HCT116 (cell line): ENCODE measurements at regions not wholly inside any gene's neighbourhood (a gene's known extent, or its start where the extent isn't known, plus 50 kb on each side); places are given as distances from the start of the nearest gene placed in this dataset.

Source experiments
- ATAC-seq: fragments of 200-7000 bp; cut with Tn5 transposase; 2 replicates; pipeline ENCODE4 v1.9.1; 2020; ENCODE audit warnings: mild to moderate bottlenecking, moderate library complexity
- BruUV-seq: library from RNA; stranded (reverse); fragments of 400-500 nt; replicated peaks from 2 replicates; lab custom pipeline; 2021; lab: Mats Ljungman, UMichigan
- CTCF ChIA-PET: fragments of 300-600 bp; sonication (Branson Sonifier 250); formaldehyde crosslinking; loops from one replicate; lab custom pipeline; 2021; ENCODE audit warnings: antibody characterized with exemption; lab: Charles Lee
- POLR2A ChIA-PET: fragments of 300-600, 350-600 bp; sonication (Branson Sonifier 250); formaldehyde crosslinking; loops from one replicate; lab custom pipeline; 2021; ENCODE audit warnings: antibody characterized with exemption; lab: Charles Lee
- RAD21 ChIA-PET, 2 experiments: fragments of 300-600 bp; sonication (Branson Sonifier 250); formaldehyde crosslinking; loops; one replicate each; lab custom pipeline; 2023; ENCODE audit warnings: low total read pairs in 2 of 2; ENCODE audit not compliant: uncharacterized antibody in 2 of 2, unreplicated experiment in 2 of 2, low non-redundant PET in 1 of 2; lab: Charles Lee
- DNase-seq: peaks from one replicate; pipeline ENCODE4 v3.0.0-alpha.2; 2010; ENCODE audit warnings: low read depth, low spot score
- H2AFZ ChIP-seq: fragments of 200-600 bp; shearing (Covaris generic), sonication (generic); 2 replicates; pipeline ENCODE4 v1.6.1; 2017; ENCODE audit warnings: low read depth, mixed run types, mixed read lengths, antibody characterized with exemption, low read length; ENCODE audit not compliant: poor library complexity, severe bottlenecking
- H3K27ac ChIP-seq: 2 replicates; pipeline ENCODE4 v1.5.1; 2012; ENCODE audit warnings: low read depth, low read length
- H3K27me3 ChIP-seq: fragments of 200-600 bp; sonication (generic); 2 replicates; pipeline ENCODE4 v1.6.1; 2016; ENCODE audit warnings: mixed run types, low read length, mixed read lengths; ENCODE audit not compliant: insufficient read depth
- H3K36me3 ChIP-seq, 2 experiments: fragments of 200-500 bp in 1 of 2; fragments of 200-600 bp in 1 of 2; sonication (Bioruptor generic) in 1 of 2; sonication (generic) in 1 of 2; 2 replicates each; pipeline versions ENCODE4 v1.5.1 to v1.6.1; 2014 to 2016; ENCODE audit warnings: low read length in 2 of 2, inconsistent platforms in 1 of 2, mixed read lengths in 1 of 2, mixed run types in 1 of 2; ENCODE audit not compliant: insufficient read depth in 2 of 2, control insufficient read depth in 1 of 2
- H3K4me1 ChIP-seq, 2 experiments: fragments of 200-600 bp in 1 of 2; sonication (generic) in 1 of 2; 2 replicates each; pipeline versions ENCODE4 v1.5.1 to v1.6.1; 2012 to 2017; ENCODE audit warnings: low read length in 2 of 2, inconsistent platforms in 1 of 2, mild to moderate bottlenecking in 1 of 2, mixed read lengths in 1 of 2, mixed run types in 1 of 2, moderate library complexity in 1 of 2; ENCODE audit not compliant: insufficient read depth in 2 of 2, control insufficient read depth in 1 of 2
- H3K4me2 ChIP-seq: fragments of 200-600 bp; sonication (generic); 2 replicates; pipeline ENCODE4 v1.6.1; 2017; ENCODE audit warnings: mixed run types, low read length, mixed read lengths
- H3K4me3 ChIP-seq, 2 experiments: fragments of 200-600 bp in 1 of 2; sonication (generic) in 1 of 2; replicated peaks in 1 of 2; 2 replicates each; pipeline ENCODE4 v1.5.1; 2011 to 2016; ENCODE audit warnings: low read length in 2 of 2, control low read depth in 1 of 2, low read depth in 1 of 2, mild to moderate bottlenecking in 1 of 2, mixed read lengths in 1 of 2, mixed run types in 1 of 2
- H3K79me2 ChIP-seq: fragments of 200-600 bp; sonication (generic); 2 replicates; pipeline ENCODE4 v1.6.1; 2017; ENCODE audit warnings: mild to moderate bottlenecking, mixed run types, low read length, moderate library complexity, mixed read lengths; ENCODE audit not compliant: insufficient read depth
- H3K9ac ChIP-seq: fragments of 200-600 bp; sonication (generic); 2 replicates; pipeline ENCODE4 v1.6.1; 2016; ENCODE audit warnings: low read length, mixed read lengths
- H3K9me2 ChIP-seq: fragments of 200-600 bp; sonication (generic), shearing (Covaris generic); 2 replicates; pipeline ENCODE4 v1.6.1; 2017; ENCODE audit warnings: mixed run types, mild to moderate bottlenecking, moderate library complexity; ENCODE audit not compliant: insufficient read depth
- H3K9me3 ChIP-seq, 2 experiments: fragments of 200-500 bp in 1 of 2; fragments of 200-600 bp in 1 of 2; sonication (Bioruptor generic) in 1 of 2; sonication (generic) in 1 of 2; 2 replicates each; pipeline ENCODE4 v1.6.1; 2014 to 2017; ENCODE audit warnings: low read length in 2 of 2, mixed read lengths in 2 of 2, inconsistent platforms in 1 of 2, low read depth in 1 of 2, mild to moderate bottlenecking in 1 of 2, mixed run types in 1 of 2, moderate library complexity in 1 of 2; ENCODE audit not compliant: control insufficient read depth in 1 of 2, insufficient read depth in 1 of 2
- H4K20me1 ChIP-seq: fragments of 200-600 bp; sonication (generic), shearing (Covaris generic); 2 replicates; pipeline ENCODE4 v1.6.1; 2017; ENCODE audit warnings: mixed run types, mild to moderate bottlenecking, moderate library complexity; ENCODE audit not compliant: insufficient read depth
- CBX3 ChIP-seq: IDR thresholded peaks from 2 replicates; pipeline ENCODE4 v1.6.1; 2012; ENCODE audit warnings: low read depth
- CEBPB ChIP-seq: IDR thresholded peaks from 2 replicates; pipeline ENCODE4 v1.6.1; 2012; ENCODE audit warnings: low read depth
- CTCF ChIP-seq, 3 experiments: fragments of 200-600 bp in 1 of 3; sonication (generic) in 1 of 3; IDR thresholded peaks in 2 of 3; conservative IDR thresholded peaks in 1 of 3; 2 replicates each; pipeline ENCODE4 v1.5.1; 2012 to 2017; ENCODE audit warnings: low read depth in 2 of 3, low read length in 2 of 3, antibody characterized with exemption in 1 of 3, borderline replicate concordance in 1 of 3, control low read depth in 1 of 3, mild to moderate bottlenecking in 1 of 3, mixed read lengths in 1 of 3, mixed run types in 1 of 3, moderate library complexity in 1 of 3; ENCODE audit not compliant: insufficient read depth in 1 of 3
- ELF1 ChIP-seq: IDR thresholded peaks from 2 replicates; pipeline ENCODE4 v1.6.1; 2012; ENCODE audit warnings: low read depth, borderline replicate concordance
- EZH2phosphoT487 ChIP-seq: fragments of 200-600 bp; IDR thresholded peaks from 2 replicates; pipeline ENCODE4 v1.6.1; 2018; ENCODE audit warnings: antibody characterized with exemption, borderline replicate concordance
- JUND ChIP-seq: IDR thresholded peaks from 2 replicates; pipeline ENCODE4 v1.6.1; 2012
- POLR2AphosphoS5 ChIP-seq: IDR thresholded peaks from 2 replicates; pipeline ENCODE4 v1.6.1; 2011; ENCODE audit warnings: mild to moderate bottlenecking, low read depth, low read length, moderate library complexity
- REST ChIP-seq: IDR thresholded peaks from 2 replicates; pipeline ENCODE4 v1.6.1; 2012; ENCODE audit warnings: low read depth
- TCF7L2 ChIP-seq: IDR thresholded peaks from 2 replicates; pipeline ENCODE4 v1.7.0; 2011; ENCODE audit warnings: borderline replicate concordance, inconsistent platforms; ENCODE audit not compliant: insufficient read depth, insufficient read length; ENCODE audit errors: extremely low read depth
- ZBTB33 ChIP-seq: IDR thresholded peaks from 2 replicates; pipeline ENCODE4 v1.6.1; 2011; ENCODE audit warnings: mild to moderate bottlenecking, low read length, moderate library complexity; ENCODE audit not compliant: insufficient replicate concordance; ENCODE audit errors: extremely low read depth
- ZFX ChIP-seq: fragments of 450-650 bp; IDR thresholded peaks from 2 replicates; pipeline ENCODE4 v1.6.1; 2017
- ZNF274 ChIP-seq: fragments of 200-500 bp; sonication (Bioruptor generic); IDR thresholded peaks from 2 replicates; pipeline ENCODE4 v1.6.1; 2014; ENCODE audit warnings: mild to moderate bottlenecking, low read depth, low read length, inconsistent platforms
- intact Hi-C: fragments of 100-400 bp; cut with micrococcal nuclease; formaldehyde crosslinking; loops from 2 replicates; pipeline ENCODE4 v1.10.0; 2022
- TF ChIP-seq, protein P1 (sequence below): IDR thresholded peaks from 2 replicates; pipeline ENCODE4 v1.6.1; 2012

GRCh38 chr5:163912046-163912445 is 406.6 kb downstream of the MAT2B start:
- no peak overlapping the region for H3K27ac ChIP-seq
- RAD21 ChIA-PET: no interaction called here
- H3K9ac ChIP-seq: no peak overlapping the region
- H3K9me3 ChIP-seq: no peaks in the 10 kb centered on the region; a peak in 2 of 4 replicates
- BruUV-seq: no TSS peak
- POLR2A ChIA-PET: no interaction called here
- no peaks in the 10 kb centered on the region; the same call in 1 of the 2 replicates for H4K20me1 ChIP-seq
- H3K36me3 ChIP-seq: no peaks in the 10 kb centered on the region
- DNase-seq (no peak), ATAC-seq (no peak)
- H3K4me3 ChIP-seq: no peak overlapping the region
- intact Hi-C loops: no loop called here
- no peak for TF ChIP-seq JUND
- no peak for TF ChIP-seq ELF1
- no peak for TF ChIP-seq EZH2phosphoT487
- TF ChIP-seq, protein P1, sequence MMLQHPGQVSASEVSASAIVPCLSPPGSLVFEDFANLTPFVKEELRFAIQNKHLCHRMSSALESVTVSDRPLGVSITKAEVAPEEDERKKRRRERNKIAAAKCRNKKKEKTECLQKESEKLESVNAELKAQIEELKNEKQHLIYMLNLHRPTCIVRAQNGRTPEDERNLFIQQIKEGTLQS: no peak
- no peak for TF ChIP-seq POLR2AphosphoS5
- TF ChIP-seq REST: no peak
- no peak for TF ChIP-seq CBX3
- TF ChIP-seq ZBTB33: no peak
- TF ChIP-seq CEBPB: no peak
- TF ChIP-seq TCF7L2: no peak
- no peak for TF ChIP-seq ZFX
- TF ChIP-seq ZNF274: no peak
- TF ChIP-seq CTCF (IDR thresholded peaks at IDR 0.05 in 2 of 3, conservative IDR thresholded peaks at IDR 0.05 in 1 of 3; ENCODE audit: borderline replicate concordance in 1 of 3, insufficient read depth in 1 of 3, low read depth in 2 of 3, low read length in 2 of 3): no peak
- H3K4me1 ChIP-seq: no peaks in the 10 kb centered on the region
- no peaks in the 10 kb centered on the region for H3K27me3 ChIP-seq
- no peak overlapping the region for H2AFZ ChIP-seq
- H3K9me2 ChIP-seq: no peaks in the 10 kb centered on the region
- no peak overlapping the region for H3K4me2 ChIP-seq
- CTCF ChIA-PET: no interaction called here
- no peaks in the 10 kb centered on the region for H3K79me2 ChIP-seq
